Testis (tissue), 2 donors: ENCODE measurements at regions not wholly inside any gene's neighbourhood (a gene's known extent, or its start where the extent isn't known, plus 50 kb on each side); places are given as distances from the start of the nearest gene placed in this dataset.

Experiments
- POLR2A ChIP-seq: fragments of 450-650 bp; IDR thresholded peaks from one replicate; pipeline ENCODE4 v1.6.1; 2017; ENCODE audit warnings: antibody characterized with exemption, mild to moderate bottlenecking, moderate library complexity
- TF ChIP-seq, protein P1 (sequence below), 3 experiments: fragments of 450-650 bp in 2 of 3; fragments of 200-600 bp in 1 of 3; sonication (generic) in 1 of 3; IDR thresholded peaks; one replicate each; pipeline ENCODE4 v1.5.1; 2016 to 2019; ENCODE audit warnings: antibody characterized with exemption in 3 of 3, mild to moderate bottlenecking in 2 of 3, moderate library complexity in 1 of 3

DNA sequence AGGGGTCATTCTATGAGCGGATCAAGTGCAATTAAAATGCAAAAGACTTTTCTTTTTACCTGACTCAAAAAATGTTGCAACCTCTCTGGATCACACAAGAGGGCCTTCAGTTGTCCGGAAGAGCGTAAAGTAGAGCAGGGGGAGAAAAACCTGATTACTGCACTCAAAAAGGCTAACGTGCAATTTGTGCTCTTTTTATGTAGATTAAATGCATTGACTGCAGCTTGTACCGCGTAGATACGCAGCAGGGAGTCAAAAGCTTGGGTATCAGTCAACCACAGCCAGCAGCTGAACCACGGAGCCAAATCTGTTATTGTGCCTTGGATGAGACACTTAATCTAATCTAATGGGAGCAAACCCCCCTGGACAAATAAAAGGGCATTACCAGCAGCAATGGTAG lies 107.3 kb upstream of the RAI2 start:
- TF ChIP-seq, protein P1, sequence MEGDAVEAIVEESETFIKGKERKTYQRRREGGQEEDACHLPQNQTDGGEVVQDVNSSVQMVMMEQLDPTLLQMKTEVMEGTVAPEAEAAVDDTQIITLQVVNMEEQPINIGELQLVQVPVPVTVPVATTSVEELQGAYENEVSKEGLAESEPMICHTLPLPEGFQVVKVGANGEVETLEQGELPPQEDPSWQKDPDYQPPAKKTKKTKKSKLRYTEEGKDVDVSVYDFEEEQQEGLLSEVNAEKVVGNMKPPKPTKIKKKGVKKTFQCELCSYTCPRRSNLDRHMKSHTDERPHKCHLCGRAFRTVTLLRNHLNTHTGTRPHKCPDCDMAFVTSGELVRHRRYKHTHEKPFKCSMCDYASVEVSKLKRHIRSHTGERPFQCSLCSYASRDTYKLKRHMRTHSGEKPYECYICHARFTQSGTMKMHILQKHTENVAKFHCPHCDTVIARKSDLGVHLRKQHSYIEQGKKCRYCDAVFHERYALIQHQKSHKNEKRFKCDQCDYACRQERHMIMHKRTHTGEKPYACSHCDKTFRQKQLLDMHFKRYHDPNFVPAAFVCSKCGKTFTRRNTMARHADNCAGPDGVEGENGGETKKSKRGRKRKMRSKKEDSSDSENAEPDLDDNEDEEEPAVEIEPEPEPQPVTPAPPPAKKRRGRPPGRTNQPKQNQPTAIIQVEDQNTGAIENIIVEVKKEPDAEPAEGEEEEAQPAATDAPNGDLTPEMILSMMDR (IDR thresholded peaks at IDR 0.05): no peak
- no peak for TF ChIP-seq POLR2A
